GM19238 (cell line): ENCODE measurements at regions not wholly inside any gene's neighbourhood (a gene's known extent, or its start where the extent isn't known, plus 50 kb on each side); places are given as distances from the start of the nearest gene placed in this dataset.
"Not testable (repeated sequence)": the region's sequence is repeated elsewhere in the genome, so short reads cannot be mapped to it uniquely, and the experiment has no call there.

ENCODE experiments used
- DNase-seq: peaks from one replicate; pipeline ENCODE4 v3.0.0; 2011; ENCODE audit warnings: low spot score; ENCODE audit not compliant: insufficient read length

DNA sequence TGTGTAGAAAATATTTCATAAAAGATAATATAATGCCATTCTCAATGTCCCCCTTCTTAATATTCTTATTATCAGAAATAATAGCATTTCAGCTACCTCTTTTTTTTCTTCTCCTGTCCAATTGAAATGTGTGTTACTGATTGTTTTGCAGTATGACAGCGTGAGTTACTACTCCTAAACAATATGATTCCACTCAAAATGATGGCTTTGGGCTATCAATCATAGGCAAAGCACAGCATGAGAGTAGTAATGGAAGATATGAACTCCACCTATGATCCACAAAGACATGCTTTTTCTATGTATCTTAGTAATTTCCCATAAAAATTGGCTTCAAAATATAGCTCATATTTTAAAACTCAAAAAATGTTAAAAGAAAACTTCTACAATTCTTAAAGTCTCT, 867.3 kb upstream of the NUDT12 start:
- DNase-seq, result no peak

DNA sequence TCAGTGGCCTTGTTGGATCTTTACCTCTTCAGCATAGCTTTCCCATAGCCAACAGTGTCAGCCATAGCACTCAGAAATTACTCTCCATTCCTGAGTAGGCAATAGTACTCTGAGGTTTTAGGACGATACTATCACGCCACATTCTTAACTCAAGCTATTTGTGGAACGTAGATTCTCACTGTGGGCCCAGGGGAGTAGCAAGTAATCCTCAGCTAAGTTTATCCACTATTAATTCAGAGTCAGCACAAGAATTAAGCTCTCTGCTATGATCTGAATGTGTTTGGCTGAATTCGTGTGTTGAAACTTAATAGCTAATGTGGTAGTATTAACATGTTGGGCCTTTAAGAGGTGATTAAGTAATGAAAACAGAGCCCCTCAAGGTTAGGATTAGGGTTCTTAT, 858.8 kb upstream of the NUDT12 start:
- DNase-seq, result no peak

- DNase-seq, result no peak
Observed at GRCh38 chr5:104418056-104418455, 855.5 kb upstream of the NUDT12 start.

DNA sequence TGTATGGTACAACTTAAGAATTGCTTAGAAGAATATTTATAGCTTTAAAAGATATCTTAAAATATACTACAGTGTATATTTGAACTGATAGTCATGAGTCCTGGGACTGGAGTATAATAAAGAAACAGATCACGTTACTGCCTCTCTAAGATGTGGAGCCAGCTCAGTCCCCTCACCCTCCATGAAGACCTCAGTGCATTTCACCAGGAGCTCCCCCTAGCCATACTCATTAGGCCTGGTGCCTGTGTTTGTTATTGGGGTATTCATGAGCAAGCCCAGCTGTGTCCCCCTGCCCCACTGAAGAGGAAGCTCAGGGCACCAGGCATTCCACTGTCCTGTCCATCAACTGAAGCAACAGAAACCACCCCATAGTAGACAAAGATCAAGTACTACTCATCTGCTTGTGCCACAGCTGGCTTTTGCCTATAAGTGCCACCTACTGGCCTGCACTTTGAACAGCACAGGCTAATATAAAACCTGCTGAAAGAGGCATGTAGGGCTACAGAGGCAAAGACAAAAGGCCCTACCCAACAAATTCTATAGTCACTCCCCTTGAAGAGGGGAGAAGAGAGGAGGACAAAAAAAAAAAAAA, 850.2 kb upstream of the NUDT12 start:
- DNase-seq, result no peak

DNA sequence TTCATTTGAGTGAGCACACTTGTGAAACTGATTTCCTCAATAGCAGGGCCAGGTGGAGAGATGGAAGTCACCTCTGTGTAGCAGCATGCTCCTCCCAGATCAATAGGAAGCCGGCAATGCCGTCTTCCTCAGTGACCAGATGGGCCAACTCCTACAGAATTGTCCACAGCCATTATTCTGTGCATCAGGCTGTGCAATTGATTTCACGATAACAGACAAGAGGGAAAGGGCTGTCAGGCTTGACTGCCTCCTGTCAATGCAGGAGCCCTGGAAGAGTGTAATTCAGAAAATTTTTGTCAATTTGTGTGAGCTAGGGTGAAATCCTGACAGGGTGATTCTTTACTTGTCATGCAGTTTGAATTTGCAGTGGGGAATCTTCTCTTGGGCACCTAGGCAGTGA, 838.4 kb upstream of the NUDT12 start:
- DNase-seq, result no peak

GRCh38 chr5:104385906-104386305, 823.3 kb upstream of the NUDT12 start:
- no peak for DNase-seq

DNA sequence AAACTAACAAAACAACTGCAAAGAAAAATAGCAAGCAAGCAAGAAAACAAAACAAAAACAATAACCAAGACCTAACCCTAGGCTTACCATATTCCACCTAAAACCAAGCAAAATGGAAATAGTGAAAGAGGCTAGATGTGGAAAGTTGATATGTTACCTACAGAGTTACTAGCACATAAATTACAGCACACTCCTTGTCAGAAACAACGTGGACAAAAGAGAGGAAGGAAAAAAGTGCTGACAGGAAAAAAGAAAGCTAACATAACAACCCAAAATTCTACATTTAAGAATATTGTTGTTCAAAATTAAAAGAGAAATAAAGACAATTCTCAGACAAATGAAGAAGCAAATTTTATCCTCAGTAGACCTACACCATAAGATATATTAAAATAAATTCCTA, 812.8 kb upstream of the NUDT12 start:
- DNase-seq, result no peak

DNA sequence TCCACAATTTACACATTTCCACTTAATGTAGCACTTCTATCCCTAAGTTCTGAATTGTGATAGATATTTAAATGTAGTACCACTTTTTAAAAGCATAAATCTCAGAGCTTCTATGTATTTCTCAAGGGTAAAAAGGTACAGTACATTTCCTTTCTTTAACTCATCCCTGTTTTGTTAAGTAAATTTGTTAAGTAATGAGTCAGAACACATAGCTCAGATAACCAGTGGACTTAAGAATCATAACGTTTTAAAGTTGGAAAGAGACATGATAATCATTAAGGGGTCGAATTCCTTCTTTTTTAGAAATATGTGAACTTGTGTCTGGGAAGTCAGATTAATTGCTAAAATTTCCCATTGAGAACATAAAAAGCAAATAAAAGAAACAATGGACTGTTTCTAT, 810.2 kb upstream of the NUDT12 start:
- no peak for DNase-seq

- no peak for DNase-seq
Observed at GRCh38 chr5:104372376-104372775, 809.8 kb upstream of the NUDT12 start.

DNA sequence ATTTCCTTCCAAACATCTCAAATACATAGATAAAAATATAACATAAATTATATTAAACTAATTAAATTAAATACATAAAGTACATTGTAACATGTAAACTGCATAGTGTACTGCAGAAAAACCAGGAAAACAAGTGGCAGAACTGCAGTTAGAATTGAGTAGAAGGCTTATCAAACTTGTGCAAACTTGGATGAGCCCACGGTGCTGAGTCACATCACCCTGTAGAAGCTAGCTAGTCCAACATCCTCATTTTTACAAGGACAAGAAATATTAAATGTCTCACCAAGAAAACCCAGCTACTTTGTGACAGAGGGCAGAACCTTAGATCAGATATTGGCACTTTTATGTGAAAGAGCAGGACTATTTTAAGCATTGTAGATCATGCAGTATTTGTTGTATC, 807.9 kb upstream of the NUDT12 start:
- DNase-seq, result no peak

- no peak for DNase-seq
Observed at GRCh38 chr5:104367978-104368377, 805.4 kb upstream of the NUDT12 start.

GRCh38 chr5:104363567-104363966, 801.0 kb upstream of the NUDT12 start:
- no peak for DNase-seq

DNA sequence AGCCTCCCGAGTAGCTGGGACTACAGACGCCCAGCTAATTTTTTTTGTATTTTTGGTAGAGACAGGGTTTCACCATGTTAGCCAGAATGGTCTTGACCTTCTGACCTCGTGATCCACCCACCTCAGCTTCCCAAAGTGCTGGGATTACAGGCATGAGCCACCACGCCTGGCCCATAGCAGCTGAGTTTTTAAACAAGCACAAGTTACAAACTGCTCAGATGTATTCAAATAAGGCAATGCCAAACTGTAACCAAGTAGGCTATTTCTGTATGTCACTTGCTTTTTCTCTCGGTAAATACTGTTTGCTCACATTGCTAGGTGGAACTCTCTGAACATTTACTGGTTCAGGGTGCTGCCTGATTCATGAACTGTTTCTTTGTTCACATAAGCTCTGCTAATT, 799.3 kb upstream of the NUDT12 start:
- DNase-seq, result no peak

GRCh38 chr5:104355350-104355749, 792.8 kb upstream of the NUDT12 start:
- DNase-seq, result no peak

- no peak for DNase-seq
Observed at GRCh38 chr5:104353371-104353770, 790.8 kb upstream of the NUDT12 start.

DNA sequence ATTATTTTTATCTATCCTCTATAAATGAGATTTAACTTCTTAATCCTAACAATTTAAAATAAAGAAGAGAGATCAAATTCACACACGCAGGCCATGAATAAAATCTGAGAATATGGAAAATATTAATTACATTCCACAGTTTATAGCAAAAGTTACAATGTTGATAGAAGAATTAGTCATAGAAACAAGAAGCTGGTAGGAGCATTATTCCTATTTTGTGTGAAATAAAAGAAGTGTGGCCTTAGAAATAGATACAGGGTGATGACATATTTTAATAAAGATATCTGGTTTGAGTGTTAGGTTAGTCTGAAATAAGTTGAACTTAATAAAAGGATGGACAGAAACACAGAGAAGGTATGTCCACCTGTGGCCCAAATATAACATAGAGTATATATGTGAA, 790.4 kb upstream of the NUDT12 start:
- DNase-seq, result no peak

- DNase-seq, result no peak
Observed at GRCh38 chr5:104347119-104347708, 784.6 kb upstream of the NUDT12 start.

DNA sequence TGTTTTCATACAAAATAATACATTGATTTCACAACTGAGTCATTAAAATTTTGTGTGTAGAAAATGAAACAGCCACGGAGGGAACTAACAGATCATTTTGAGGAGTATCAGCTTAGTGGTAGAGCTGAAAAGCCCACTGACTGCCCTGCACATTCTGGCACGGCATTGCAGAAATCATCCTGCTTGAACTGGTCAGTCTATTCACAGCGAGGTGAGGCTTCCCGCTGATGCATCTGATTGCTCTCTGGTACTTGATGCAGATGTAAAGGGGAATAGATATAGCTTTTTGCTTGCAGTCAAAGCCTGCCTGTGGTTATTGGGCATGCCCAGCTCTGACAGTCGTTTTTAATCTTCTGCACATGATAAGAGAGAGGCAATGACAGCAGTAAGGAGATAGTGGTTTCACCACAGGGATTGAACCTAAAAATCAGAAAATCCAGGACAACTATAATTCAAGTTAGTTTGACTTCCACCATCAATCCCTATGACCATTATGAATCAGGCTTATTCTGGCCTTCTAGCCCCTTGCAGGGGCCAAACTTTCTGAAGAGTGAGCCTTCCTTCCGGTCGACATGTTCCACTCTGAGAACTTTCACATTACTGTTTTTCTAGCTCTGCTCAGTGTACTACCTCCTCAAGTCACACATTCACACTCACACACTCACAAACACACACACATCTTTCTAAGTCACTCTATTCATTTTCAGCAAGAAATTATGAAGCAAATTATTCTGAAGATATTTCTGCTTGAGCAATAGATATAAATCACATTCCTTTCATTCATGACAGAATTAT, 782.8 kb upstream of the NUDT12 start:
- no peak for DNase-seq

GRCh38 chr5:104344809-104345208, 782.2 kb upstream of the NUDT12 start:
- DNase-seq, result no peak

DNA sequence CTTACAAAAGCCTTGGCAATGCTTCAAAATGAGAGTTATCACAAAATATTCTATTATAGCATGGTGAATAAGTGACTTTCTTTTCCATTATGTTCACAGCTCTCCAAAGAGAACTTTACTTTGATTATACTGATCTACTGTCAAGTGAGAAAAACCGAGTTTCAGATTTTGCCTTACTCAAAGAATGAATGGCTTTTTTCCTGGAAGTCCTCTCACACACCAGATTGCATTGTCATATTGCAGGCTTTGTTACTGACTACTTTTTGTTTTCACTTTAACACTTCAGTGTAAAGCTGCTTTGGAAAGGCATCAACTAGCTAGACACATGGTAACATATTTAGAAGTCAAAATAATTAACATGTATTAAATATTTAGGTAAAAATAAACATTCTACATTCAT, 765.2 kb upstream of the NUDT12 start:
- no peak for DNase-seq

DNA sequence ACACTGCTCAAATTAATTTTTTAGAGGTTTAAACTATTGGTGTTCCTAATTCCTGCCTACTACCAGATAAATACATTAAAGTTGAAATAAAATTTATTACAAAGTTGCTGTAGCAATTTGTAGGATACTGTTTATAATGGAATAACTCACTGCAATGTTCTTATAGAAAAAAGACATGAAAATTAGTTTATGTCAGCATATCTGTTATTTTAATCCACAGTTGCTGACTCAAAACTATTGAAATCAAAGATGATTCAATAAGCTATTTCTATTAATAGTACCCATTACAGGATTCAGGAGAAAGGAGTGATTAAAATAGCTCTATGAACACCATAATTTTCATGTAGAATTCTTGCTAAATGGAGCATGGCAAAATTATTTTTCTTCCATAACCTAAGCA, 764.4 kb upstream of the NUDT12 start:
- no peak for DNase-seq

GRCh38 chr5:104325356-104325755, 762.8 kb upstream of the NUDT12 start:
- no peak for DNase-seq

DNA sequence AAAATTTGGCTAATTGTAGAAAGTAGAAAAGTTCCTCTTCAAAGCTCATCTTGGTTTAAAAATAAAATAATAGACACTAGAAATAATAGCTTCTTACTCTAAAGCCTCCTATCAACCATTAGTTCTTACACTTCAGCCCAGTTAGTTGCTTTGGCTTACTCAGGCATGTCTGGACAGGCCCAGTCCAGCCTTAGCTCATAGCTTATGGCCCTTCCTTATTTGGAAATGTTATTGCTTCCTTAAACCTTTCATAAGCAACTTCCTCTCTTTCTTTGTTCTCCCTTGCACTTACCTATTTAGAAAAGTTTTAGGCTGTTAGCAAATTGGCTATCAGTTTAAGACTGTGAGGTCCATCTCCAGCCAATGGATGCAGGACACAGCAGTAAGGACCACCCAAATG, 754.1 kb upstream of the NUDT12 start:
- not testable (repeated sequence) for DNase-seq
